ENCODE measurements at regions not wholly inside any gene's neighbourhood (a gene's known extent, or its start where the extent isn't known, plus 50 kb on each side); places are given as distances from the start of the nearest gene placed in this dataset.

DNA sequence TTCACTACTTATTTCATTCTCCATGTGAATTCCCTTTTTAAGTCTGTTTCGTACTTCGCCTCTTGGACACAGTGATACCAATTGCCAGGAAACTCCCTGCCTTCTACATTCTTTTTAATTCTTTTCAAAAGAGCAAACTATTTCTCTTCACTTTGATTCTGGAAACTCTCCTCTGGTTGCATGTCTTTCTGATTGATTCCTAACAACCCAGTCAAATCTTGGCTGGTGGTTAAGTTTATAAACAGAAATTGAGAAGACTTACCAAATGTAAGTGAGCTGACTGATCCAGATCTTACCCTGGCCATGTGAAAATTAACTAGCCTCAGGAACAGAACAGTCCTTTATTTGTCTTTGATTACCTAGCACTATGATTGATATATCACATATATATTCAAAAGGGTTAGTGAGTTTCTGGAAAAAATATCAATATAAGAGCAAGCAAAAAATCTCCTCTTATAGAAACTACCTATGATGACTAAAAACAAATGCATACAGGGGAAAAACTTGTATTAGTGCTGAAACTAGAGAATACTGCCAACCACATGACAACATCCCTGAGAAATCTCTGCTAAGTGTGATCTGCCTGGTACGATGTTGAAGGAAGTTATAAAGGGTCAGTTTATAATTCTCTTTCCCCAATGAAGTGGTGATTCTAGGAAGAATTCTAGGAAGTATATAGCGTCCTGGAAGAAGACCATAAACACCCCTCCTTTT lies 152.6 kb upstream of the HTR2A start:
- no peaks in the 10 kb centered on the region for H3K4me1 ChIP-seq
- intact Hi-C loops (cut with DNase I; ENCODE audit: low total_unique reads), result no loop called here
- H3K4me3 ChIP-seq, result no peak overlapping the region
- no peak for DNase-seq
- H3K27ac ChIP-seq, result no peak overlapping the region
- H3K27me3 ChIP-seq, result no peaks in the 10 kb centered on the region
- H3K36me3 ChIP-seq, result no peaks in the 10 kb centered on the region
- H3K9me3 ChIP-seq, result no peaks in the 10 kb centered on the region
- TF ChIP-seq CTCF (IDR thresholded peaks at IDR 0.05), result no peak
- TF ChIP-seq POLR2A (IDR thresholded peaks at IDR 0.05), result no peak

GRCh38 chr13:47046706-47047105 lies 149.9 kb upstream of the HTR2A start:
- intact Hi-C loops (cut with DNase I; ENCODE audit: low total_unique reads), result no loop called here
- Histone ChIP-seq H3K4me1 (no peaks in the 10 kb centered on the region), H3K27me3 (no peaks in the 10 kb centered on the region), H3K27ac (no peak overlapping the region), H3K36me3 (no peaks in the 10 kb centered on the region), H3K4me3 (no peak overlapping the region), H3K9me3 (no peaks in the 10 kb centered on the region)
- TF ChIP-seq POLR2A (IDR thresholded peaks at IDR 0.05), result no peak
- TF ChIP-seq CTCF (IDR thresholded peaks at IDR 0.05), result no peak
- DNase-seq, result no peak

- H3K4me1 ChIP-seq, result no peaks in the 10 kb centered on the region
- TF ChIP-seq CTCF (IDR thresholded peaks at IDR 0.05) (no peak), POLR2A (IDR thresholded peaks at IDR 0.05) (no peak)
- no peak for DNase-seq
- H3K4me3 ChIP-seq, result no peak overlapping the region
- H3K36me3 ChIP-seq, result no peaks in the 10 kb centered on the region
- no peaks in the 10 kb centered on the region for H3K27me3 ChIP-seq
- intact Hi-C loops (cut with DNase I; ENCODE audit: low total_unique reads), result no loop called here
- no peaks in the 10 kb centered on the region for H3K9me3 ChIP-seq
- no peak overlapping the region for H3K27ac ChIP-seq
These were observed 148.0 kb upstream of the HTR2A start for GRCh38 chr13:47044842-47045241.

GRCh38 chr13:47039106-47039505 lies 142.3 kb upstream of the HTR2A start:
- no peak for DNase-seq
- intact Hi-C loops (cut with DNase I; ENCODE audit: low total_unique reads), result no loop called here
- Histone ChIP-seq H3K36me3 (no peaks in the 10 kb centered on the region), H3K9me3 (no peaks in the 10 kb centered on the region), H3K4me1 (no peaks in the 10 kb centered on the region), H3K4me3 (no peak overlapping the region), H3K27me3 (no peaks in the 10 kb centered on the region), H3K27ac (no peak overlapping the region)
- TF ChIP-seq POLR2A (IDR thresholded peaks at IDR 0.05), result no peak
- no peak for TF ChIP-seq CTCF (IDR thresholded peaks at IDR 0.05)

GRCh38 chr13:47038188-47038587 lies 141.3 kb upstream of the HTR2A start:
- intact Hi-C loops (cut with DNase I; ENCODE audit: low total_unique reads), result no loop called here
- Histone ChIP-seq H3K4me3 (no peak overlapping the region), H3K36me3 (no peaks in the 10 kb centered on the region), H3K27ac (no peak overlapping the region), H3K4me1 (no peaks in the 10 kb centered on the region), H3K27me3 (no peaks in the 10 kb centered on the region), H3K9me3 (no peaks in the 10 kb centered on the region)
- no peak for TF ChIP-seq POLR2A (IDR thresholded peaks at IDR 0.05)
- TF ChIP-seq CTCF (IDR thresholded peaks at IDR 0.05), result no peak
- no peak for DNase-seq
